Endodermal cell (in vitro differentiated cells): ENCODE measurements at regions not wholly inside any gene's neighbourhood (a gene's known extent, or its start where the extent isn't known, plus 50 kb on each side); places are given as distances from the start of the nearest gene placed in this dataset.

Experiments used
- DNase-seq: peaks from one replicate; pipeline ENCODE4 v3.0.0-alpha.2; 2017
- H3K27ac ChIP-seq: 2 replicates; pipeline ENCODE4 v1.5.1; 2013; ENCODE audit warnings: mild to moderate bottlenecking, low read depth, low read length, moderate library complexity
- H3K27me3 ChIP-seq: 2 replicates; pipeline ENCODE4 v1.6.1; 2013; ENCODE audit warnings: mild to moderate bottlenecking, low read length, moderate library complexity; ENCODE audit not compliant: insufficient read depth, control insufficient read depth, poor library complexity, severe bottlenecking
- H3K36me3 ChIP-seq: 2 replicates; pipeline ENCODE4 v1.7.0; 2013; ENCODE audit warnings: mild to moderate bottlenecking, low read length, moderate library complexity; ENCODE audit not compliant: control insufficient read depth, insufficient read depth
- H3K4me1 ChIP-seq: one replicate; pipeline ENCODE4 v1.7.0; 2013; ENCODE audit warnings: low read length; ENCODE audit not compliant: control insufficient read depth, insufficient read depth
- H3K4me3 ChIP-seq: 2 replicates; pipeline ENCODE4 v1.5.1; 2013; ENCODE audit warnings: mild to moderate bottlenecking, low read length, moderate library complexity
- H3K9ac ChIP-seq: 2 replicates; pipeline ENCODE4 v1.6.1; 2013; ENCODE audit warnings: mild to moderate bottlenecking, low read length, moderate library complexity; ENCODE audit not compliant: poor library complexity, severe bottlenecking; ENCODE audit errors: extremely low read depth
- H3K9me3 ChIP-seq: 2 replicates; pipeline ENCODE4 v1.6.1; 2013; ENCODE audit warnings: mild to moderate bottlenecking, low read length, moderate library complexity; ENCODE audit not compliant: control insufficient read depth
- H3K27ac Mint-ChIP-seq: 2 replicates; pipeline ENCODE4 v1.8.0; 2020; ENCODE audit warnings: mixed read lengths
- H3K27me3 Mint-ChIP-seq: 2 replicates; pipeline ENCODE4 v1.8.0; 2021; ENCODE audit warnings: mild to moderate bottlenecking, mixed read lengths; ENCODE audit not compliant: insufficient read depth
- H3K36me3 Mint-ChIP-seq: 2 replicates; pipeline ENCODE4 v1.8.0; 2020; ENCODE audit warnings: low read depth, mixed read lengths
- H3K4me1 Mint-ChIP-seq: 2 replicates; pipeline ENCODE4 v1.8.0; 2020; ENCODE audit warnings: mixed read lengths
- H3K4me3 Mint-ChIP-seq: 2 replicates; pipeline ENCODE4 v1.8.0; 2020; ENCODE audit warnings: mild to moderate bottlenecking, moderate library complexity, mixed read lengths
- H3K9me3 Mint-ChIP-seq: 2 replicates; pipeline ENCODE4 v1.8.0; 2020; ENCODE audit warnings: mild to moderate bottlenecking, mixed read lengths
- CTCF ChIP-seq: fragments of 200-600 bp; sonication (generic); conservative IDR thresholded peaks from 2 replicates; pipeline ENCODE4 v1.5.0; 2021; ENCODE audit warnings: antibody characterized with exemption, mild to moderate bottlenecking
- WGBS, 2 experiments: methylation state at CpG; one replicate each; pipeline versions ENCODE4 v1.1.5 to v1.1.7; 2013; ENCODE audit warnings: missing lambda C conversion rate in 2 of 2, mixed read lengths in 1 of 2; ENCODE audit not compliant: insufficient coverage in 1 of 2, insufficient read length in 1 of 2; 5-methylcytosine and 5-hydroxymethylcytosine counted together

- H3K4me3 ChIP-seq = no peak overlapping the region
- H3K4me1 ChIP-seq = peaks cover 3% of the 10 kb centered on the region
- Mint-ChIP-seq H3K36me3 (no peaks in the 10 kb centered on the region), H3K27ac (no peak overlapping the region), H3K27me3 (no peaks in the 10 kb centered on the region), H3K4me3 (no peak overlapping the region), H3K9me3 (no peaks in the 10 kb centered on the region), H3K4me1 (peaks cover 6% of the 10 kb centered on the region)
- no peaks in the 10 kb centered on the region for H3K9me3 ChIP-seq
- 57 to 91% methylated on average over 1 to 2 of the region's 2 CpGs for WGBS, 2 experiments
- no peak overlapping the region for H3K9ac ChIP-seq
- TF ChIP-seq CTCF = no peak
- peak overlapping the region; percentile 21 for H3K27ac ChIP-seq
- H3K36me3 ChIP-seq = no peaks in the 10 kb centered on the region
- DNase-seq = peak; percentile 45
- H3K27me3 ChIP-seq = no peaks in the 10 kb centered on the region
Measured at GRCh38 chr6:22928775-22929174, 359.4 kb downstream of the HDGFL1 start.

GRCh38 chr6:22929311-22929985 is 360.1 kb downstream of the HDGFL1 start:
- Mint-ChIP-seq H3K4me3 (no peak overlapping the region), H3K36me3 (no peaks in the 10 kb centered on the region), H3K27ac (no peak overlapping the region), H3K4me1 (peaks cover 5% of the 10 kb centered on the region), H3K9me3 (no peaks in the 10 kb centered on the region), H3K27me3 (no peaks in the 10 kb centered on the region)
- WGBS, 2 experiments = 93% methylated on average over 4 of the region's 4 CpGs; no CpG with 5 or more reads in 1 of the 2 experiments
- no peak overlapping the region for H3K4me3 ChIP-seq
- H3K9ac ChIP-seq = no peak overlapping the region
- no peak for TF ChIP-seq CTCF
- no peak for DNase-seq
- H3K4me1 ChIP-seq = peaks cover 3% of the 10 kb centered on the region
- H3K9me3 ChIP-seq = no peaks in the 10 kb centered on the region
- H3K27me3 ChIP-seq = no peaks in the 10 kb centered on the region
- no peaks in the 10 kb centered on the region for H3K36me3 ChIP-seq
- H3K27ac ChIP-seq = no peak overlapping the region

- H3K27me3 Mint-ChIP-seq = no peaks in the 10 kb centered on the region
Measured at GRCh38 chr6:22940581-22941290, 371.4 kb downstream of the HDGFL1 start.

More at GRCh38 chr6:22940581-22941290, 371.4 kb downstream of the HDGFL1 start:
- Histone ChIP-seq H3K9me3 (no peaks in the 10 kb centered on the region), H3K27me3 (no peaks in the 10 kb centered on the region), H3K4me3 (no peak overlapping the region), H3K36me3 (no peaks in the 10 kb centered on the region), H3K9ac (no peak overlapping the region), H3K4me1 (no peaks in the 10 kb centered on the region), H3K27ac (no peak overlapping the region)
- H3K27ac Mint-ChIP-seq = no peak overlapping the region
- H3K4me3 Mint-ChIP-seq = no peak overlapping the region
- 92 to 96% methylated on average over 6 of the region's 6 CpGs for WGBS, 2 experiments
- DNase-seq = no peak
- no peaks in the 10 kb centered on the region for H3K4me1 Mint-ChIP-seq
- H3K36me3 Mint-ChIP-seq = no peaks in the 10 kb centered on the region
- TF ChIP-seq CTCF = no peak
- peaks cover 4% of the 10 kb centered on the region for H3K9me3 Mint-ChIP-seq
